HFFc6 (cell line): ENCODE measurements at regions not wholly inside any gene's neighbourhood (a gene's known extent, or its start where the extent isn't known, plus 50 kb on each side); places are given as distances from the start of the nearest gene placed in this dataset.
"Not testable (repeated sequence)": the region's sequence is repeated elsewhere in the genome, so short reads cannot be mapped to it uniquely, and the experiment has no call there.

ENCODE experiments used
- DNase-seq: peaks from one replicate; pipeline ENCODE4 v3.0.0-alpha.2; 2018
- H3K27ac Mint-ChIP-seq: 2 replicates; pipeline ENCODE4 v1.8.0; 2020; ENCODE audit warnings: mild to moderate bottlenecking, mixed read lengths
- H3K27me3 Mint-ChIP-seq: 2 replicates; pipeline ENCODE4 v1.8.0; 2021; ENCODE audit warnings: mild to moderate bottlenecking, moderate library complexity, mixed read lengths; ENCODE audit not compliant: insufficient read depth
- H3K36me3 Mint-ChIP-seq: 2 replicates; pipeline ENCODE4 v1.8.0; 2021; ENCODE audit warnings: low read depth, mixed read lengths
- H3K4me1 Mint-ChIP-seq: 2 replicates; pipeline ENCODE4 v1.8.0; 2020; ENCODE audit warnings: low read depth, mixed read lengths
- H3K4me3 Mint-ChIP-seq: 2 replicates; pipeline ENCODE4 v1.8.0; 2020; ENCODE audit warnings: mild to moderate bottlenecking, moderate library complexity, mixed read lengths
- H3K9me3 Mint-ChIP-seq: 2 replicates; pipeline ENCODE4 v1.8.0; 2020; ENCODE audit warnings: mild to moderate bottlenecking, mixed read lengths
- TF ChIP-seq, protein P1 (sequence below): fragments of 200-600 bp; sonication (generic); IDR thresholded peaks from 2 replicates; pipeline ENCODE4 v1.5.0; 2021; ENCODE audit warnings: antibody characterized with exemption, mild to moderate bottlenecking

DNA sequence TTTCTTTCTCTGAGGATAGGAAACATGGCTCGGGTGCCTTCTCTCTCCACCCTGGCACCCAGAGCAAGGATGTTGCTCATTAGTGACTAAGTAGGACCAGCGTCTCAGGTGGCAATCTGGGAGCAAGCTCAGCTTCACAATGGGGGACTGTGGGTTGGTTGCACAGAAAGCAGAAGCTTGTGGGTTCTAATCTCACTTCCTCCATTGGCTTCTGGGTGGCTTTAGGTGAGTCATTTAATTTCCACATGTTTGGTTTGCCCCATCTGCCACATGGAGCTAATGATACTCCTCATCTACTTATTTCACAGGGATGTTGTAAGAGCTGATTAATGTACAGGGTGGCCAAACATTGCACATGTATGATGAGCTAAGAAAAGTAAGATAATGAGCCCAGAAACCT is 54.8 kb upstream of the AKIRIN2 start:
- TF ChIP-seq, protein P1, sequence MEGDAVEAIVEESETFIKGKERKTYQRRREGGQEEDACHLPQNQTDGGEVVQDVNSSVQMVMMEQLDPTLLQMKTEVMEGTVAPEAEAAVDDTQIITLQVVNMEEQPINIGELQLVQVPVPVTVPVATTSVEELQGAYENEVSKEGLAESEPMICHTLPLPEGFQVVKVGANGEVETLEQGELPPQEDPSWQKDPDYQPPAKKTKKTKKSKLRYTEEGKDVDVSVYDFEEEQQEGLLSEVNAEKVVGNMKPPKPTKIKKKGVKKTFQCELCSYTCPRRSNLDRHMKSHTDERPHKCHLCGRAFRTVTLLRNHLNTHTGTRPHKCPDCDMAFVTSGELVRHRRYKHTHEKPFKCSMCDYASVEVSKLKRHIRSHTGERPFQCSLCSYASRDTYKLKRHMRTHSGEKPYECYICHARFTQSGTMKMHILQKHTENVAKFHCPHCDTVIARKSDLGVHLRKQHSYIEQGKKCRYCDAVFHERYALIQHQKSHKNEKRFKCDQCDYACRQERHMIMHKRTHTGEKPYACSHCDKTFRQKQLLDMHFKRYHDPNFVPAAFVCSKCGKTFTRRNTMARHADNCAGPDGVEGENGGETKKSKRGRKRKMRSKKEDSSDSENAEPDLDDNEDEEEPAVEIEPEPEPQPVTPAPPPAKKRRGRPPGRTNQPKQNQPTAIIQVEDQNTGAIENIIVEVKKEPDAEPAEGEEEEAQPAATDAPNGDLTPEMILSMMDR = no peak
- Mint-ChIP-seq H3K4me1 (peaks cover 32% of the 10 kb centered on the region), H3K27me3 (no peaks in the 10 kb centered on the region; the same call in 1 of the 2 replicates), H3K4me3 (peak overlapping the region; percentile 56), H3K36me3 (no peaks in the 10 kb centered on the region), H3K27ac (peak overlapping the region; percentile 88), H3K9me3 (no peaks in the 10 kb centered on the region)
- peak; percentile 78 for DNase-seq

DNA sequence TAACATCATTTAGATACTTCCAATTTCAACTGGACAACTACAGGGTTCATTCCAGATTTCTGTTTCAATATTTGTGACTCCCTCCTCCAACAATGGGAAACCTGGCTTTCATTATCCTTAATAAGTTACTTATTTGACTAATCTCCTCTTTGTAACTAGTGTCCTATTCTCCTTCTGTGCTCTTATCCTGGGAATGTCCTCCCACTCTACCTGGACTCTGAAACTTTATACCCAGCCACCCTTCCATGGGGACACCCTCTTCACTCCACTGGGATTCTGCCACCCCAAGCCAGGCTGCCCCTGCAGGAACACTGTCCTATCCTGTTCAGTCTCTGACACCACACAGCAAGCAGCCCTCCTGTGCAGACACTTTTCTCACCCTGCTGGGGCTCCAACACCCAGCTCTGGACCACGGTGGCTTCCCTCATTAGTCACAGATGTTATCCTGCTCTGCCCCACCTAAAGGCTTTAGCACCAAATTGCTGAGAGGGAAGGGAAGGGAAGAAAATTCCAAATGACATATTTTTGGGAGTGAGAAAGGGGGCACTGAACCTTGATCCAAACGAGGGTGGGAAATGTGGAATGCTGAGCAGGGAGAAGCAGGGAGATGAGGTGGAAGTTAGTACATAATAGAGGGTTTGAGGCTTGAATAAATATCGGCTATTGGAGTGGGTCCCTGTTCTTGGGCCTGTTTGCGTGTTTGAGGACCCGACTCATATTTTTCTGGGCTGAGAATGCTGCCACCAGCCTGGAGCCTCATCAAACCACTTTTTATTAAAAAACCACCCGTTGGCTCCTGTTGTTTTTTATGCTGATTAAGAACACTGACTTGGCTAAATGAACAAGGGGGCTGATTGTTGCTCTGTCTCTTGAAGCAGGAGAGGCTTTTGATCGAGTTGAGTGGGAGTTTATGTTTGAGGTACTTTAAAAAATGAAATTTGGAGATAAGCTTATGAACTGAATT is 54.0 kb upstream of the AKIRIN2 start:
- H3K9me3 Mint-ChIP-seq = no peaks in the 10 kb centered on the region
- H3K27me3 Mint-ChIP-seq = no peaks in the 10 kb centered on the region; the same call in 1 of the 2 replicates
- DNase-seq = no peak
- H3K4me1 Mint-ChIP-seq = peaks cover 32% of the 10 kb centered on the region
- TF ChIP-seq, protein P1 = no peak
- peak overlapping the region; percentile 88 for H3K27ac Mint-ChIP-seq
- peak overlapping the region; percentile 56; the same call in 1 of the 2 replicates for H3K4me3 Mint-ChIP-seq
- no peaks in the 10 kb centered on the region for H3K36me3 Mint-ChIP-seq

DNA sequence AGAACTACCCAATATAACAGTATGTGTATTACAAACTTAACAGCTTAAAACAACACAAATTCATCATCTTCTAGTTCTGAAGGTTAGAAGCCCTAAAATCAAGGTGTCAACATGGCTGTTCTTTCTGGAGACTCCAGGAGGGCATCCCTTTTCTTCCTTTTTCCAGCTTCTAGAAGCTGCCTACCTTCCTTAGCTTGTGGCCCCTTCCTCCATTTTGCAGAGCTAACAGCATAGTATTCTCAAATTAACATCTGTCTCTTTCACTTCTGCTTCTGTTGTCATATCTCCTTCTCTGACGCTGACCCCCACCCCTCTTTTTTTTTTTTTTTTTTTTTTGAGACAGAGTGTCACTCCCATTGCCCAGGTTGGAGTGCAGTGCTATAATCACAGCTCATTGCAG is 52.8 kb upstream of the AKIRIN2 start:
- TF ChIP-seq, protein P1 = no peak
- no peak for DNase-seq
- Mint-ChIP-seq H3K36me3 (no peaks in the 10 kb centered on the region), H3K27me3 (no peaks in the 10 kb centered on the region; the same call in 1 of the 2 replicates), H3K4me1 (peaks cover 32% of the 10 kb centered on the region), H3K4me3 (no peak overlapping the region), H3K9me3 (no peaks in the 10 kb centered on the region), H3K27ac (no peak overlapping the region)

DNA sequence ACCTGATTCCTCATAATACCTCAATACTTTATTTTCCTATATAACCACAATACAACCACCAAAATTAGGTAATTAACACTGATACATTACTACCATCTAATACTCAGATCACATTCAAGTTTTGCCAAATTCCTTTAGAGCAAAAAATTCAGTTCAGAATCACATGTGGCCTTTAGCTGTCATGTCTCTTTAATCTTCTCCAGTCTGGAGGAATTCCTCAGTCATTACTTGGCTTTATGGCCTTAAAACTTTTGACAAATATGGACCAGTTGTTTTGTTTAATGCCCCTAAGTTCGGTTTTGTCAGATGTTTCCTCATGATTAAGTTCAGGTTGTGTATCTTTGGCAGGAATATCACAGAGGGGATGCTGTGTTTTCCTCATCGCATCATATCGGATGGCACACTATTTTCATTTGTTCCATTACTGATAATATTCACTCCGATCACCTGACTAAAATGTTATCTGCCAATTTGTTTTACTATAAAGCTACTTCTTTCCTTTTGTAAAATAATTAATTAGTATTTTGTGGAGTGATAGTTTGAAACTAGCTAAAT is 51.2 kb upstream of the AKIRIN2 start:
- peaks cover 32% of the 10 kb centered on the region for H3K4me1 Mint-ChIP-seq
- H3K36me3 Mint-ChIP-seq = no peaks in the 10 kb centered on the region
- no peak for DNase-seq
- H3K27me3 Mint-ChIP-seq = no peaks in the 10 kb centered on the region; the same call in 1 of the 2 replicates
- TF ChIP-seq, protein P1 = no peak
- no peak overlapping the region for H3K4me3 Mint-ChIP-seq
- H3K9me3 Mint-ChIP-seq = no peaks in the 10 kb centered on the region
- H3K27ac Mint-ChIP-seq = no peak overlapping the region

DNA sequence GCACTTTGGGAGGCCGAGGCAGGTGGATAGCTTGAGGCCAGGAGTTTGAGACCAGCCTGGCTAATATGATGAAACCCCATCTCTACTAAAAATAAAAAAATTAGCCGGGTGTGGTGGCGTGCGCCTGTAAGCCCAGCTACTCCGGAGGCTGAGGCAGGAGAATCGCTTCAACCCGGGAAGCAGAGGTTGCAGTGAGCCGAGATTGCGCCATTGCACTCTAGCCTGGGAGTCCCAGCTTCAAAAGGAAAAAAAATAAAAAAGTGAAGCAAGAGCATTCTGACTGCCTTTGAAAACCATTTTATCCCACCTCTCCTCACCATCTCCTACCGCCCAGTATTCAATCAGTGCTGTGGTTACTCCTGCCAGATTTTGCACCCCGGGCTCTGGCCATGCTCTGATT is 50.5 kb upstream of the AKIRIN2 start:
- not testable (repeated sequence) for DNase-seq, H3K36me3 Mint-ChIP-seq, H3K27me3 Mint-ChIP-seq, H3K27ac Mint-ChIP-seq, H3K4me3 Mint-ChIP-seq, H3K9me3 Mint-ChIP-seq
- peaks cover 36% of the 10 kb centered on the region for H3K4me1 Mint-ChIP-seq
